AG04449 (cell line): ENCODE measurements at regions not wholly inside any gene's neighbourhood (a gene's known extent, or its start where the extent isn't known, plus 50 kb on each side); places are given as distances from the start of the nearest gene placed in this dataset.

Source experiments
- CTCF ChIA-PET: fragments of 350-600 bp; formaldehyde crosslinking; extraction: SDS; loops from one replicate; lab custom pipeline; 2021; ENCODE audit warnings: antibody characterized with exemption; lab: Yijun Ruan, JAX
- POLR2A ChIA-PET: fragments of 400-600, 350-600 bp; formaldehyde crosslinking; extraction: SDS; loops from one replicate; lab custom pipeline; 2020; ENCODE audit warnings: antibody characterized with exemption, inconsistent platforms; lab: Yijun Ruan, JAX
- DNase-seq: peaks from one replicate; pipeline ENCODE4 v3.0.0-alpha.2; 2010; ENCODE audit warnings: low read depth, low spot score
- H3K4me3 ChIP-seq: 2 replicates; pipeline ENCODE4 v1.5.1; 2011; ENCODE audit warnings: low read depth, mild to moderate bottlenecking, control low read depth, low read length
- TF ChIP-seq, protein P1 (sequence below): IDR thresholded peaks from one replicate; pipeline ENCODE4 v1.5.1; 2011; ENCODE audit warnings: mild to moderate bottlenecking, moderate library complexity, low read length, control low read depth, inconsistent platforms; ENCODE audit not compliant: insufficient read depth; ENCODE audit errors: missing control alignments

DNA sequence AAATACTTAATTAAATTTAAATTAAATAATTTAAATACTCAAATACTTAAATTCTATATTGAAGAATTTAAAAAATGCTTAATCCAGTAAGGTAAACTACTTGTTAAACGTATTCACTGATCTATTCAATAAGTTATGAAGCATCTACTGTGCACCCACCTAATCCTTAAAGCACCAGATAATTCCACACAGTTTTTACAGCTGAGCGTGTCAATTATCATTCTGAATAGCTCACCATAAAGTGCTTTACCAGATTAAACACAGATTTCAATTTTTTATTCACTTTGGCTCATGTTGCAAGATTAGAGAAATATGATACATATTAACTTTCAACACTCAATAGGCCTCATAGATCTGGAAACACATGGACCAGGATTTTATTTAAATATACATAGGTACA is 79.2 kb upstream of the DDIT4L start:
- no peak overlapping the region for H3K4me3 ChIP-seq
- ChIA-PET POLR2A (no interaction called here), CTCF (no interaction called here)
- no peak for DNase-seq
- TF ChIP-seq, protein P1, sequence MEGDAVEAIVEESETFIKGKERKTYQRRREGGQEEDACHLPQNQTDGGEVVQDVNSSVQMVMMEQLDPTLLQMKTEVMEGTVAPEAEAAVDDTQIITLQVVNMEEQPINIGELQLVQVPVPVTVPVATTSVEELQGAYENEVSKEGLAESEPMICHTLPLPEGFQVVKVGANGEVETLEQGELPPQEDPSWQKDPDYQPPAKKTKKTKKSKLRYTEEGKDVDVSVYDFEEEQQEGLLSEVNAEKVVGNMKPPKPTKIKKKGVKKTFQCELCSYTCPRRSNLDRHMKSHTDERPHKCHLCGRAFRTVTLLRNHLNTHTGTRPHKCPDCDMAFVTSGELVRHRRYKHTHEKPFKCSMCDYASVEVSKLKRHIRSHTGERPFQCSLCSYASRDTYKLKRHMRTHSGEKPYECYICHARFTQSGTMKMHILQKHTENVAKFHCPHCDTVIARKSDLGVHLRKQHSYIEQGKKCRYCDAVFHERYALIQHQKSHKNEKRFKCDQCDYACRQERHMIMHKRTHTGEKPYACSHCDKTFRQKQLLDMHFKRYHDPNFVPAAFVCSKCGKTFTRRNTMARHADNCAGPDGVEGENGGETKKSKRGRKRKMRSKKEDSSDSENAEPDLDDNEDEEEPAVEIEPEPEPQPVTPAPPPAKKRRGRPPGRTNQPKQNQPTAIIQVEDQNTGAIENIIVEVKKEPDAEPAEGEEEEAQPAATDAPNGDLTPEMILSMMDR: no peak

- CTCF ChIA-PET: no interaction called here
- no peak for DNase-seq
- TF ChIP-seq, protein P1: no peak
- POLR2A ChIA-PET: no interaction called here
- no peak overlapping the region for H3K4me3 ChIP-seq
Measured at GRCh38 chr4:100268789-100269188, 78.5 kb upstream of the DDIT4L start.

DNA sequence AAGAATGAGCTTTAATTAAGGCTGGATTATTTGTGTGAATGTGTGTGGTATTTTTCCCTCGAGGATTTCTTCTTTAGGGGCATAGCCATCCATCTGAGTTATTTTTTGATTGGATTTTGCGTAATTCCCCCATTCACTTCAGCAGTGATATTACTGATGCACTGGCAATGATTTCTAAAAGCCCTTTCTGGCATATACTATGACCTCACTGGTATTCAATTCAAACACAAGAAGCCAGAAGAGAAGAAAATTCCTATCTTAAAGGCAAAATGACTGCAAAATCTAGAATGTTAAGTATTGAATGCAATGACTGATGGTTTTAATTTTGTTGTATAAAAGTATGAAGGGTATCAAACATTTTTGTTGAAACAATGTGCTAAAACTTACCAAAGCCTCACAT is 71.1 kb upstream of the DDIT4L start:
- ChIA-PET POLR2A (interaction anchor here (0.5 kb wide), 1 partner anchor 32 kb away, joined by 3 read pairs; no protein-coding TSS in a partner anchor), CTCF (no interaction called here)
- TF ChIP-seq, protein P1: no peak
- no peak overlapping the region for H3K4me3 ChIP-seq
- DNase-seq: no peak

DNA sequence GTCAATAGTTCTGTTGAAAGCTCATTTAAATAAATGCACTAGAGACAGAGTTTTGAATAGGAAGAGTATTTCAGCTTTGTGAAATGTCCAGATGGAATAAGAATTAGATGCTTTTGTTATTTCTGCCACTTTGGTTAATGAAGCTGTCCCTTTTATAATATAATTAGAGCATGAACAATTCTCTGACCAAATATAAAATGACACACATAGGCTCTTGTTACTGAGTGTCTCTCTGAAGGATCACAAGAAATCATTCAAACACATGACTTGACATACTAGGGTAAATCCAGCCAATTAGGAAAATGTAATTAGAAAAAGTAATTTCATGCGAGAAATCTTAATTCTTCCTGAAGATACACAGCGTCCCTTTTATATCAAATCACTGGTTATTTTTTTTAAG is 68.4 kb upstream of the DDIT4L start:
- H3K4me3 ChIP-seq: no peak overlapping the region
- TF ChIP-seq, protein P1: no peak
- ChIA-PET CTCF (no interaction called here), POLR2A (no interaction called here)
- DNase-seq: no peak

DNA sequence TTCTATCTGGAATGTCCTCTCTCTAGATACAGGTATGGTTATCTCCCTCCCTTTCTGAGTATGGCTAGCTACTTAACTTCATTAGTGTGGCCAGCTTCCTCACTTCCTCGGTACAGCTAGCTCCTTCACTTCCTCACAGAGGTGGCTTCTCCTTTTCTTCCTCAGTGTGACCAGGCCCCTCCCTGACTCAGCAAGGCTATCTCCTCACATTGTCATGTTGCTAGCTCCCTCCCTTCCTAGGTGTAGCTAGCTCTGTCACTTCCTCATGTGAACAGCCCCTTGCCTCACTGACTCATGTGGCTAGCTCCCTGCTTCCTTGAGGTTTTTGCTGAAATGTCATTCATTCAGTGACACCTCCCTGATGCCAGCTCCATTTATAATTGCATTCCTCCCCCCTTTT is 67.3 kb upstream of the DDIT4L start:
- TF ChIP-seq, protein P1: no peak
- ChIA-PET POLR2A (no interaction called here), CTCF (no interaction called here)
- DNase-seq: no peak
- H3K4me3 ChIP-seq: no peak overlapping the region

DNA sequence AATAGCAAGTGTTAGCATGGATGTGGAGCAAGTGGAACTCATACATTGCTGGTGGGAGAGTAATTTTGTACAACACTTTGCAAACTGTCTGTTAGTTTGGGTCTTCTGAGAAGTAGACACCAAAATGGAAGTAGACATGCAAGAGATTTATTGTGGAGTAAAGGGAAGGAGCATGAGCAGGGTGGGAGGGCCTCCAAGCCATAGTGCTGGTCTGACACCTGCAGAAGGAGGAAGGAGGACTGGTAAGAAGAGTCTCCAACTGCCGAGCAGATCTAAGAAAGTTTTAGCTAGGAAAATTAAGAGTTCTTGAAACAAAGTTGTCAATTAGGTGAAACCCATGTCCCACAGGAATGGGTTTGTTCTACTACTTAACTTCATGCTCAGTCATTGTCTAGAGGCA is 64.0 kb upstream of the DDIT4L start:
- DNase-seq: no peak
- TF ChIP-seq, protein P1: no peak
- no peak overlapping the region for H3K4me3 ChIP-seq
- ChIA-PET POLR2A (no interaction called here), CTCF (no interaction called here)
